MM.1S (cell line): ENCODE measurements at regions not wholly inside any gene's neighbourhood (a gene's known extent, or its start where the extent isn't known, plus 50 kb on each side); places are given as distances from the start of the nearest gene placed in this dataset.

ENCODE experiments used
- DNase-seq: peaks from one replicate; pipeline ENCODE4 v3.0.0-alpha.2; 2015
- H2AFZ ChIP-seq: fragments of 300-600 bp; sonication (generic); 2 replicates; pipeline ENCODE4 v1.6.0; 2016; ENCODE audit warnings: antibody characterized with exemption, low read length
- H3F3A ChIP-seq: fragments of 300-600 bp; sonication (generic); 2 replicates; pipeline ENCODE4 v1.6.1; 2016; ENCODE audit warnings: mild to moderate bottlenecking, antibody characterized with exemption, low read length, moderate library complexity, mixed read lengths; ENCODE audit not compliant: insufficient read depth
- H3K27ac ChIP-seq: fragments of 300-600 bp; sonication (generic); 2 replicates; pipeline ENCODE4 v1.5.1; 2016; ENCODE audit warnings: mild to moderate bottlenecking, low read length
- H3K27me3 ChIP-seq: fragments of 300-600 bp; sonication (generic); replicated peaks from 2 replicates; pipeline ENCODE4 v1.6.0; 2016; ENCODE audit warnings: low read length; ENCODE audit not compliant: insufficient read depth
- H3K36me3 ChIP-seq: fragments of 300-600 bp; sonication (generic); replicated peaks from 2 replicates; pipeline ENCODE4 v1.6.1; 2016; ENCODE audit warnings: mild to moderate bottlenecking, low read length, mixed read lengths; ENCODE audit not compliant: insufficient read depth
- H3K4me1 ChIP-seq: fragments of 300-600 bp; sonication (generic); 2 replicates; pipeline ENCODE4 v1.6.1; 2016; ENCODE audit warnings: low read length, mixed read lengths
- H3K4me2 ChIP-seq: fragments of 300-600 bp; sonication (generic); 2 replicates; pipeline ENCODE4 v1.6.0; 2016; ENCODE audit warnings: low read depth, low read length
- H3K4me3 ChIP-seq: fragments of 300-600 bp; sonication (generic); 2 replicates; pipeline ENCODE4 v1.5.1; 2016; ENCODE audit warnings: low read length, mixed read lengths
- H3K79me2 ChIP-seq: fragments of 300-600 bp; sonication (generic); 2 replicates; pipeline ENCODE4 v1.6.1; 2016; ENCODE audit warnings: mixed run types, low read length, mixed read lengths
- H3K9ac ChIP-seq: fragments of 300-600 bp; sonication (generic); 2 replicates; pipeline ENCODE4 v1.6.1; 2016; ENCODE audit warnings: low read length, mixed read lengths
- H3K9me2 ChIP-seq: fragments of 300-600 bp; sonication (generic); replicated peaks from 2 replicates; pipeline ENCODE4 v1.6.1; 2016; ENCODE audit warnings: mild to moderate bottlenecking, low read length, mixed read lengths; ENCODE audit not compliant: insufficient read depth
- H3K9me3 ChIP-seq: fragments of 300-600 bp; sonication (generic); replicated peaks from 2 replicates; pipeline ENCODE4 v1.6.1; 2016; ENCODE audit warnings: mild to moderate bottlenecking, low read length, mixed read lengths; ENCODE audit not compliant: insufficient read depth
- H4K20me1 ChIP-seq: fragments of 300-600 bp; sonication (generic); 2 replicates; pipeline ENCODE4 v1.6.1; 2016; ENCODE audit warnings: mild to moderate bottlenecking, low read length, moderate library complexity, mixed read lengths; ENCODE audit not compliant: insufficient read depth
- CTCF ChIP-seq: fragments of 300-600 bp; sonication (generic); IDR thresholded peaks from 2 replicates; pipeline ENCODE4 v1.5.1; 2016; ENCODE audit warnings: antibody characterized with exemption, low read length, mixed read lengths
- EZH2 ChIP-seq: fragments of 300-600 bp; sonication (generic); optimal IDR thresholded peaks from 2 replicates; pipeline ENCODE3; 2017; ENCODE audit warnings: low read depth, mild to moderate bottlenecking, antibody characterized with exemption, low read length, mixed read lengths
- EZH2phosphoT487 ChIP-seq: fragments of 300-600 bp; sonication (generic); IDR thresholded peaks from 2 replicates; pipeline ENCODE4 v1.6.1; 2018; ENCODE audit warnings: antibody characterized with exemption, low read length

- no peak for DNase-seq
- H4K20me1 ChIP-seq, result no peaks in the 10 kb centered on the region
Measured at GRCh38 chr6:117078624-117079023, 186.7 kb upstream of the VGLL2 start.

GRCh38 chr6:117079951-117080350, 185.4 kb upstream of the VGLL2 start:
- H3K27ac ChIP-seq, result no peak overlapping the region
- H2AFZ ChIP-seq, result no peak overlapping the region
- H3K9ac ChIP-seq, result no peak overlapping the region
- H4K20me1 ChIP-seq, result no peaks in the 10 kb centered on the region
- no peaks in the 10 kb centered on the region for H3K4me1 ChIP-seq
- H3K9me2 ChIP-seq, result no peaks in the 10 kb centered on the region
- TF ChIP-seq CTCF (no peak), EZH2 (no peak), EZH2phosphoT487 (no peak)
- H3K4me2 ChIP-seq, result no peak overlapping the region
- no peak for DNase-seq
- no peaks in the 10 kb centered on the region for H3K27me3 ChIP-seq
- no peak overlapping the region for H3K4me3 ChIP-seq
- no peaks in the 10 kb centered on the region for H3K79me2 ChIP-seq
- H3K36me3 ChIP-seq, result no peaks in the 10 kb centered on the region
- H3K9me3 ChIP-seq, result no peaks in the 10 kb centered on the region
- H3F3A ChIP-seq, result no peaks in the 10 kb centered on the region

More at GRCh38 chr6:117078624-117079023, 186.7 kb upstream of the VGLL2 start:
- no peaks in the 10 kb centered on the region for H3K27me3 ChIP-seq
- no peak overlapping the region for H3K9ac ChIP-seq
- no peaks in the 10 kb centered on the region for H3K4me1 ChIP-seq
- H3K9me2 ChIP-seq, result no peaks in the 10 kb centered on the region
- no peak overlapping the region for H3K27ac ChIP-seq
- no peak overlapping the region for H2AFZ ChIP-seq
- H3K9me3 ChIP-seq, result no peaks in the 10 kb centered on the region
- TF ChIP-seq EZH2, result no peak
- TF ChIP-seq CTCF, result no peak
- no peaks in the 10 kb centered on the region for H3K79me2 ChIP-seq
- no peak overlapping the region for H3K4me3 ChIP-seq
- no peaks in the 10 kb centered on the region for H3K36me3 ChIP-seq
- H3F3A ChIP-seq, result no peaks in the 10 kb centered on the region
- H3K4me2 ChIP-seq, result no peak overlapping the region

DNA sequence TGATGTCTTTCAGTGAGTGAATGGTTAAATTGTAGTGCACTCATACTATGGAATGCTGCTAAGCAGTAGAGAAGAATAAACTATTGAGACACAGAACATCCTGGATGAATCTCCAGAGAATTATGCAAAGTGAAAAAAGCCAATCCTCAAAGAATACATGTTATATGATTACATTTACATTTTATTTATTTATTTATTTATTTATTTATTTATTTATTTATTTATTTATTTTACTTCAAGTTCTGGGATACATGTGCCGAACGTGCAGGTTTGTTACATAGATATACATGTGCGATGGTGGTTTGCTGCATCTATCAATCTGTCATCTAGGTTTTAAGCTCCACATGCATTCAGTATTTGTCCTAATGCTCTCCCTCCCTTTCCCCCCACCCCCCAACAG, 175.8 kb upstream of the VGLL2 start:
- no peak for TF ChIP-seq CTCF
- no peak for TF ChIP-seq EZH2
- TF ChIP-seq EZH2phosphoT487, result no peak
- H3K4me2 ChIP-seq, result no peak overlapping the region
- no peak for DNase-seq
- no peak overlapping the region for H3K27ac ChIP-seq
- no peaks in the 10 kb centered on the region for H3K36me3 ChIP-seq
- H3K4me3 ChIP-seq, result no peak overlapping the region
- no peaks in the 10 kb centered on the region for H3F3A ChIP-seq
- no peak overlapping the region for H2AFZ ChIP-seq
- no peaks in the 10 kb centered on the region for H3K4me1 ChIP-seq
- H4K20me1 ChIP-seq, result no peaks in the 10 kb centered on the region
- no peak overlapping the region for H3K9ac ChIP-seq
- no peaks in the 10 kb centered on the region for H3K79me2 ChIP-seq
- H3K27me3 ChIP-seq, result no peaks in the 10 kb centered on the region
- H3K9me2 ChIP-seq, result no peaks in the 10 kb centered on the region
- H3K9me3 ChIP-seq, result no peaks in the 10 kb centered on the region

DNA sequence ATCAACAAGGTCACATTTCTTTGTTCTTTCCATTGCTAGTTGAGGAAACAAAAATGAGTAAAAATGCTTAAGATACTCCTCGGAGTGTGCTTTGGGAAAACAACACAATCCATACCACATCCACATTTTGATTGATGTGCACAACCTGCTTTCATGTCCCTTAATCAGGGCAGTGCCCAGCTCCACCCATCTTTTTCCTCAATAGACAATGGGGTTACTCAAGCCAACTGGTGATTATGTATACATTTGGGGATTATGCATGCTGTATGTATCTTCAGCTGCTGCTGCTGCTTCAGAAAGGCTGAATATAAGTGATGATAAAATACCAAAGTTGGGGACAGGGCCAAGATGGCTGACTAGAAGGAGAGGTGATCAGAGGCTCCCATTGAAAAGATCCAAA, 155.2 kb upstream of the VGLL2 start:
- Histone ChIP-seq H3K4me2 (no peak overlapping the region), H3K27me3 (no peaks in the 10 kb centered on the region), H2AFZ (no peak overlapping the region), H4K20me1 (no peaks in the 10 kb centered on the region), H3K9ac (no peak overlapping the region), H3K4me3 (no peak overlapping the region), H3K36me3 (no peaks in the 10 kb centered on the region), H3K9me2 (no peaks in the 10 kb centered on the region), H3K79me2 (no peaks in the 10 kb centered on the region), H3K27ac (no peak overlapping the region), H3K9me3 (no peaks in the 10 kb centered on the region), H3F3A (no peaks in the 10 kb centered on the region), H3K4me1 (no peaks in the 10 kb centered on the region)
- TF ChIP-seq CTCF, result no peak
- TF ChIP-seq EZH2phosphoT487, result no peak
- TF ChIP-seq EZH2, result no peak
- no peak for DNase-seq
